Upper lobe of left lung (tissue), 6 donors: ENCODE measurements at regions not wholly inside any gene's neighbourhood (a gene's known extent, or its start where the extent isn't known, plus 50 kb on each side); places are given as distances from the start of the nearest gene placed in this dataset.

Source experiments
- ATAC-seq, 2 donors: fragments of 200-7000 bp; cut with Tn5 transposase; one replicate each; pipeline ENCODE4 v1.9.1; 2022; ENCODE audit warnings: mild to moderate bottlenecking in 2 of 2, moderate library complexity in 2 of 2; ENCODE audit not compliant: low FRiP score in 2 of 2
- DNase-seq, 2 donors: peaks; one replicate each; pipeline ENCODE4 v3.0.0-alpha.2; 2019 to 2020
- H3K27ac ChIP-seq, 4 donors: fragments of 200-600 bp; sonication (generic); one replicate each; pipeline ENCODE4 v1.5.1; 2016 to 2019
- H3K27me3 ChIP-seq, 4 donors: fragments of 200-600 bp; sonication (generic); one replicate each; pipeline ENCODE4 v1.5.1; 2017 to 2019
- H3K36me3 ChIP-seq, 4 donors: fragments of 200-600 bp; sonication (generic); one replicate each; pipeline ENCODE4 v1.5.1; 2016 to 2019
- H3K4me1 ChIP-seq, 4 donors: fragments of 200-600 bp; sonication (generic); one replicate each; pipeline ENCODE4 v1.5.1; 2018 to 2019
- H3K4me3 ChIP-seq, 4 donors: fragments of 200-600 bp; sonication (generic); one replicate each; pipeline ENCODE4 v1.5.1; 2017 to 2019; ENCODE audit warnings: mild to moderate bottlenecking in 2 of 4, moderate library complexity in 1 of 4
- H3K9me3 ChIP-seq, 4 donors: fragments of 200-600 bp; sonication (generic); one replicate each; pipeline ENCODE4 v1.5.1; 2018 to 2019
- CTCF ChIP-seq, 6 experiments: fragments of 450-650 bp in 4 of 6; fragments of 200-600 bp in 2 of 6; sonication (generic) in 2 of 6; IDR thresholded peaks; one replicate each; pipeline ENCODE4 v1.5.1; 2016 to 2019; ENCODE audit warnings: antibody characterized with exemption in 6 of 6
- EP300 ChIP-seq, 4 donors: sonication (generic); formaldehyde crosslinking; IDR thresholded peaks; one replicate each; pipeline ENCODE4 v1.5.1; 2017; ENCODE audit warnings: antibody characterized with exemption in 4 of 4, control low read depth in 2 of 4
- POLR2A ChIP-seq, 4 donors: fragments of 450-650 bp; IDR thresholded peaks; one replicate each; pipeline ENCODE4 v1.5.1; 2016 to 2017; ENCODE audit warnings: antibody characterized with exemption in 4 of 4, mild to moderate bottlenecking in 2 of 4
- POLR2AphosphoS5 ChIP-seq, 2 donors: sonication (generic); formaldehyde crosslinking; IDR thresholded peaks; one replicate each; pipeline ENCODE4 v1.5.1; 2017; ENCODE audit warnings: antibody characterized with exemption in 2 of 2
- WGBS, 2 donors: methylation state at CpG; one replicate each; pipeline ENCODE4 v1.1.5; 2017 to 2018; 5-methylcytosine and 5-hydroxymethylcytosine counted together
- donor health status: DM: no; HTN: no; CAD: no; lungs with moderate emphysema.
- donor health status: DM: no; HTN: yes; CAD: no; lungs with severe emphysema.

DNA sequence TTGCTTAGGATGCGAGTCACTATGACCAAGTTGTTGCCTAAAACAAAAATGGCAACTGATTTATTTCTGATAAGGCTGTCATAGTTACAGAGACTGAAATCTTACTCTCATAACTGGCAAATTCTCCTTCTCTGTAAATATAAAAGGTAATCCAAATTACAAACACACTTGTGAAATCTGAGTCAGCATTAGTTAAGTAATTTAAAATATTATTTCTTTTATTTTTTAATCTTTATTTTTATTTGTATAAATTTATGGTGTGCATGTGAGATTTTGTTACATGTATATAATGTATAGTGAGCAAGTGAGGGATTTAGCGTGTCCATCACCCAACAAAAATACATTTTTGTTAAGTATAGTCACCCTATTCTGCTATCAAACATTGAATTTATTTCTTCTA is 1342.8 kb upstream of the TMEFF2 start:
- Histone ChIP-seq H3K4me3 (no peak overlapping the region), H3K9me3 (no peaks in the 10 kb centered on the region), H3K27me3 (no peaks in the 10 kb centered on the region), H3K4me1 (no peaks in the 10 kb centered on the region), H3K36me3 (no peaks in the 10 kb centered on the region), H3K27ac (no peak overlapping the region)
- 86 to 91% methylated on average over 2 of the region's 2 CpGs for WGBS, 2 donors
- no peak for DNase-seq
- TF ChIP-seq POLR2AphosphoS5 (IDR thresholded peaks at IDR 0.05), result no peak
- TF ChIP-seq POLR2A (IDR thresholded peaks at IDR 0.05), result no peak
- TF ChIP-seq CTCF (IDR thresholded peaks at IDR 0.05), result no peak
- no peak for TF ChIP-seq EP300 (IDR thresholded peaks at IDR 0.05)
- ATAC-seq, result no peak

- ATAC-seq (no peak), DNase-seq (no peak)
- 76 to 96% methylated on average over 1 of the region's 1 CpG for WGBS, 2 donors
- Histone ChIP-seq H3K27ac (no peak overlapping the region), H3K4me1 (no peaks in the 10 kb centered on the region), H3K4me3 (no peak overlapping the region), H3K27me3 (no peaks in the 10 kb centered on the region), H3K36me3 (no peaks in the 10 kb centered on the region), H3K9me3 (no peaks in the 10 kb centered on the region)
- TF ChIP-seq POLR2A (IDR thresholded peaks at IDR 0.05) (no peak), POLR2AphosphoS5 (IDR thresholded peaks at IDR 0.05) (no peak), EP300 (IDR thresholded peaks at IDR 0.05) (no peak), CTCF (IDR thresholded peaks at IDR 0.05) (no peak)
Measured at GRCh38 chr2:193528458-193528857, 1333.7 kb upstream of the TMEFF2 start.

DNA sequence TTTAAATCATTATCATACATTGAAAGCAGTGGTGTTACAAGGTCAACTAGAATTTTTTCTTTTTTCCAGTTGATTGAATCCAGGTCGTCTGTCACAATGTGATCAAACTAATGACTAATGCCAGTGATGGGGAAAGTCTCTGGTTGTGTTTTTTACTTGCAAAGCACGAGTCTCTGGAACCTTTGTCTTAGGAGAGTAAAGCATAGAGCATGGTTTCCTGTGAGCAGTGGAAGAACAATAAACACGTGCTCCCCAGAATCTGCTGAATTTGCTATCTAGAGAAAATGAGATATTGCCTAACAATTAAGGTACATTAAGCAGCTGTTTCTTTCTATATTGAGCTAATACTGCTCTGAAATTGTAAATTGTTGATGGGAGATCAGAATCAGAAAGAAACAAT is 1332.4 kb upstream of the TMEFF2 start:
- no peaks in the 10 kb centered on the region for H3K9me3 ChIP-seq

DNA sequence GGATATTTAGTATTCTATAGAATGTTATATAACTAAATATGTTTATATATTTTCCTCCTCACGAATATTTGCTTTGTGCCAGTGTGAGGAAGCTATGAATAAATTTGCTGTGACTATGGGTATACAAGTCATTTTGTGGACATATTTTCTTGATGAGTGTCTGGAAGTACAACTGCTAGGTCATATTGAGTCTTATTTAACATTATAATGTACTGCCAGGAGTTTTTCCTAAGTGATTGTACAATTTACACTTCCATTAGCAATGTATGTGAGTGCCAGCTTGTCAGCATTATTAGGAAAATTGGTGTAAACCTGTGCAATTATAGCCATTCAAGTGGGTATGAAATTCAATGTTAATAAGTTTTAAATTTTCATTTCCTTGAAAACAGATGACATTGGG is 1328.9 kb upstream of the TMEFF2 start:
- Histone ChIP-seq H3K9me3 (no peaks in the 10 kb centered on the region), H3K27me3 (no peaks in the 10 kb centered on the region), H3K27ac (no peak overlapping the region), H3K36me3 (no peaks in the 10 kb centered on the region), H3K4me1 (no peaks in the 10 kb centered on the region), H3K4me3 (no peak overlapping the region)
- 70 to 88% methylated on average over 1 of the region's 1 CpG for WGBS, 2 donors
- no peak for ATAC-seq
- DNase-seq, result no peak
- TF ChIP-seq POLR2A (IDR thresholded peaks at IDR 0.05) (no peak), EP300 (IDR thresholded peaks at IDR 0.05) (no peak)

More for the DNA sequence above, 1332.4 kb upstream of the TMEFF2 start:
- no peak overlapping the region for H3K4me3 ChIP-seq
- H3K27ac ChIP-seq, result no peak overlapping the region
- no peaks in the 10 kb centered on the region for H3K4me1 ChIP-seq
- H3K27me3 ChIP-seq, result no peaks in the 10 kb centered on the region
- DNase-seq (no peak), ATAC-seq (no peak)
- no peaks in the 10 kb centered on the region for H3K36me3 ChIP-seq
- WGBS, 2 donors, result 35 to 42% methylated on average over 3 of the region's 3 CpGs
- no peak for TF ChIP-seq EP300 (IDR thresholded peaks at IDR 0.05)
- TF ChIP-seq POLR2AphosphoS5 (IDR thresholded peaks at IDR 0.05), result no peak
- TF ChIP-seq CTCF (IDR thresholded peaks at IDR 0.05), result no peak
- TF ChIP-seq POLR2A (IDR thresholded peaks at IDR 0.05), result no peak

- TF ChIP-seq POLR2AphosphoS5 (IDR thresholded peaks at IDR 0.05), result no peak
- TF ChIP-seq POLR2A (IDR thresholded peaks at IDR 0.05), result no peak
- no peak for TF ChIP-seq EP300 (IDR thresholded peaks at IDR 0.05)
- no peak for TF ChIP-seq CTCF (IDR thresholded peaks at IDR 0.05)
- no peak for DNase-seq
- WGBS, 2 donors, result 84 to 88% methylated on average over 2 of the region's 2 CpGs
Measured at GRCh38 chr2:193521523-193521922, 1326.8 kb upstream of the TMEFF2 start.

More at GRCh38 chr2:193521523-193521922, 1326.8 kb upstream of the TMEFF2 start:
- ATAC-seq, result no peak
- Histone ChIP-seq H3K27me3 (no peaks in the 10 kb centered on the region), H3K27ac (no peak overlapping the region), H3K9me3 (no peaks in the 10 kb centered on the region), H3K4me1 (no peaks in the 10 kb centered on the region), H3K36me3 (no peaks in the 10 kb centered on the region), H3K4me3 (no peak overlapping the region)
